ENCODE measurements at regions not wholly inside any gene's neighbourhood (a gene's known extent, or its start where the extent isn't known, plus 50 kb on each side); places are given as distances from the start of the nearest gene placed in this dataset.
A peak's percentile ranks its signal among the peaks of the same experiment; 100 is the strongest.

- ATAC-seq = no peak
- no peak for DNase-seq
- POLR2A ChIA-PET = no interaction called here
Observed at GRCh38 chr10:61314273-61314672, 138.9 kb downstream of the TMEM26 start.

GRCh38 chr10:61313460-61313859 lies 139.7 kb downstream of the TMEM26 start:
- Mint-ChIP-seq H3K27me3 (ENCODE audit: low read depth) (peaks cover 2% of the 10 kb centered on the region), H3K27ac (peak overlapping the region; percentile 80), H3K4me1 (ENCODE audit: low read depth) (peaks cover 17% of the 10 kb centered on the region), H3K9me3 (ENCODE audit: insufficient read depth) (peaks cover 6% of the 10 kb centered on the region), H3K4me3 (no peak overlapping the region), H3K36me3 (ENCODE audit: low read depth) (peaks cover 9% of the 10 kb centered on the region)
- ATAC-seq (no peak), DNase-seq (no peak)
- POLR2A ChIA-PET = no interaction called here
- CTCF ChIA-PET = interaction anchor here (1.2 kb wide), 1 partner anchor 27 kb away, joined by 5 read pairs; no protein-coding TSS in a partner anchor

More at GRCh38 chr10:61314273-61314672, 138.9 kb downstream of the TMEM26 start:
- Mint-ChIP-seq H3K9me3 (ENCODE audit: insufficient read depth) (peaks cover 6% of the 10 kb centered on the region), H3K27ac (no peak overlapping the region), H3K4me1 (ENCODE audit: low read depth) (peaks cover 17% of the 10 kb centered on the region), H3K36me3 (ENCODE audit: low read depth) (peaks cover 9% of the 10 kb centered on the region), H3K4me3 (no peak overlapping the region), H3K27me3 (ENCODE audit: low read depth) (peaks cover under 1% of the 10 kb centered on the region)
- CTCF ChIA-PET = interaction anchor here (1.2 kb wide), 1 partner anchor 27 kb away, joined by 5 read pairs; no protein-coding TSS in a partner anchor

- CTCF ChIA-PET = no interaction called here
- H3K4me1 Mint-ChIP-seq (ENCODE audit: low read depth) = no peaks in the 10 kb centered on the region
Observed at GRCh38 chr10:61304746-61305145, 148.4 kb downstream of the TMEM26 start.

GRCh38 chr10:61302124-61302523 lies 151.1 kb downstream of the TMEM26 start:
- Mint-ChIP-seq H3K4me1 (ENCODE audit: low read depth) (no peaks in the 10 kb centered on the region), H3K9me3 (ENCODE audit: insufficient read depth) (peaks cover 4% of the 10 kb centered on the region), H3K4me3 (no peak overlapping the region), H3K36me3 (ENCODE audit: low read depth) (no peaks in the 10 kb centered on the region), H3K27me3 (ENCODE audit: low read depth) (peaks cover 13% of the 10 kb centered on the region), H3K27ac (no peak overlapping the region)
- no peak for ATAC-seq
- POLR2A ChIA-PET = no interaction called here
- DNase-seq = no peak
- CTCF ChIA-PET = no interaction called here

More at GRCh38 chr10:61304746-61305145, 148.4 kb downstream of the TMEM26 start:
- H3K9me3 Mint-ChIP-seq (ENCODE audit: insufficient read depth) = no peaks in the 10 kb centered on the region
- no peak overlapping the region for H3K4me3 Mint-ChIP-seq
- no peaks in the 10 kb centered on the region for H3K36me3 Mint-ChIP-seq (ENCODE audit: low read depth)
- no peak for ATAC-seq
- no peak overlapping the region for H3K27ac Mint-ChIP-seq
- peaks cover 8% of the 10 kb centered on the region for H3K27me3 Mint-ChIP-seq (ENCODE audit: low read depth)
- DNase-seq = no peak
- POLR2A ChIA-PET = no interaction called here

- Mint-ChIP-seq H3K4me3 (no peak overlapping the region), H3K36me3 (ENCODE audit: low read depth) (no peaks in the 10 kb centered on the region), H3K27ac (no peak overlapping the region), H3K9me3 (ENCODE audit: insufficient read depth) (peaks cover 4% of the 10 kb centered on the region), H3K4me1 (ENCODE audit: low read depth) (no peaks in the 10 kb centered on the region), H3K27me3 (ENCODE audit: low read depth) (peaks cover 13% of the 10 kb centered on the region)
- no peak for ATAC-seq
- DNase-seq = no peak
- CTCF ChIA-PET = no interaction called here
- POLR2A ChIA-PET = no interaction called here
Observed at GRCh38 chr10:61301575-61301974, 151.6 kb downstream of the TMEM26 start.

GRCh38 chr10:61299841-61300240 lies 153.3 kb downstream of the TMEM26 start:
- H3K4me3 Mint-ChIP-seq = no peak overlapping the region
- no peaks in the 10 kb centered on the region for H3K36me3 Mint-ChIP-seq (ENCODE audit: low read depth)
- no peak for DNase-seq
- H3K9me3 Mint-ChIP-seq (ENCODE audit: insufficient read depth) = peaks cover 4% of the 10 kb centered on the region
- ChIA-PET POLR2A (no interaction called here), CTCF (no interaction called here)
- no peaks in the 10 kb centered on the region for H3K4me1 Mint-ChIP-seq (ENCODE audit: low read depth)
- ATAC-seq = no peak
- H3K27me3 Mint-ChIP-seq (ENCODE audit: low read depth) = peaks cover 13% of the 10 kb centered on the region
- H3K27ac Mint-ChIP-seq = no peak overlapping the region

GRCh38 chr10:61299156-61299555 lies 154.0 kb downstream of the TMEM26 start:
- ATAC-seq (no peak), DNase-seq (no peak)
- POLR2A ChIA-PET = no interaction called here
- H3K4me3 Mint-ChIP-seq = no peak overlapping the region
- peaks cover 13% of the 10 kb centered on the region for H3K27me3 Mint-ChIP-seq (ENCODE audit: low read depth)
- H3K36me3 Mint-ChIP-seq (ENCODE audit: low read depth) = no peaks in the 10 kb centered on the region
- CTCF ChIA-PET = no interaction called here
- no peaks in the 10 kb centered on the region for H3K4me1 Mint-ChIP-seq (ENCODE audit: low read depth)
- H3K9me3 Mint-ChIP-seq (ENCODE audit: insufficient read depth) = peaks cover 4% of the 10 kb centered on the region
- no peak overlapping the region for H3K27ac Mint-ChIP-seq

GRCh38 chr10:61298194-61298593 lies 155.0 kb downstream of the TMEM26 start:
- peaks cover 4% of the 10 kb centered on the region for H3K9me3 Mint-ChIP-seq (ENCODE audit: insufficient read depth)
- H3K27me3 Mint-ChIP-seq (ENCODE audit: low read depth) = peaks cover 13% of the 10 kb centered on the region
- H3K27ac Mint-ChIP-seq = no peak overlapping the region
- no peak overlapping the region for H3K4me3 Mint-ChIP-seq
- ChIA-PET POLR2A (no interaction called here), CTCF (no interaction called here)
- no peak for ATAC-seq
- no peaks in the 10 kb centered on the region for H3K36me3 Mint-ChIP-seq (ENCODE audit: low read depth)
- no peak for DNase-seq
- no peaks in the 10 kb centered on the region for H3K4me1 Mint-ChIP-seq (ENCODE audit: low read depth)

- Mint-ChIP-seq H3K4me3 (no peak overlapping the region), H3K36me3 (ENCODE audit: low read depth) (no peaks in the 10 kb centered on the region), H3K4me1 (ENCODE audit: low read depth) (no peaks in the 10 kb centered on the region), H3K27me3 (ENCODE audit: low read depth) (peaks cover 21% of the 10 kb centered on the region), H3K27ac (no peak overlapping the region), H3K9me3 (ENCODE audit: insufficient read depth) (peaks cover 4% of the 10 kb centered on the region)
- no peak for DNase-seq
- ATAC-seq = no peak
- ChIA-PET CTCF (interaction anchor here (1.5 kb wide), 1 partner anchor 12 kb away, joined by 6 read pairs; no protein-coding TSS in a partner anchor), POLR2A (no interaction called here)
Observed at GRCh38 chr10:61296161-61296560, 157.0 kb downstream of the TMEM26 start.

GRCh38 chr10:61294131-61294530 lies 159.1 kb downstream of the TMEM26 start:
- ATAC-seq (no peak), DNase-seq (no peak)
- H3K4me1 Mint-ChIP-seq (ENCODE audit: low read depth) = no peaks in the 10 kb centered on the region
- peaks cover 22% of the 10 kb centered on the region for H3K27me3 Mint-ChIP-seq (ENCODE audit: low read depth)
- H3K9me3 Mint-ChIP-seq (ENCODE audit: insufficient read depth) = peaks cover 15% of the 10 kb centered on the region
- peaks cover 6% of the 10 kb centered on the region for H3K36me3 Mint-ChIP-seq (ENCODE audit: low read depth)
- CTCF ChIA-PET = no interaction called here
- POLR2A ChIA-PET = no interaction called here
- no peak overlapping the region for H3K4me3 Mint-ChIP-seq
- no peak overlapping the region for H3K27ac Mint-ChIP-seq

- H3K4me1 Mint-ChIP-seq (ENCODE audit: low read depth) = peaks cover 32% of the 10 kb centered on the region
- H3K36me3 Mint-ChIP-seq (ENCODE audit: low read depth) = peaks cover 22% of the 10 kb centered on the region
- ATAC-seq = no peak
- peaks cover 24% of the 10 kb centered on the region for H3K9me3 Mint-ChIP-seq (ENCODE audit: insufficient read depth)
- CTCF ChIA-PET = no interaction called here
- H3K27ac Mint-ChIP-seq = no peak overlapping the region
- POLR2A ChIA-PET = no interaction called here
- peaks cover 16% of the 10 kb centered on the region for H3K27me3 Mint-ChIP-seq (ENCODE audit: low read depth)
- DNase-seq = no peak
- H3K4me3 Mint-ChIP-seq = no peak overlapping the region
Observed at GRCh38 chr10:61289813-61290212, 163.4 kb downstream of the TMEM26 start.

- H3K9me3 Mint-ChIP-seq (ENCODE audit: insufficient read depth) = peaks cover 24% of the 10 kb centered on the region
- H3K27me3 Mint-ChIP-seq (ENCODE audit: low read depth) = peaks cover 13% of the 10 kb centered on the region
- peaks cover 49% of the 10 kb centered on the region for H3K4me1 Mint-ChIP-seq (ENCODE audit: low read depth)
- ATAC-seq = peak; percentile 97
- ChIA-PET CTCF (interaction anchor here (2.5 kb wide), 1 partner anchor 27 kb away, joined by 5 read pairs; no protein-coding TSS in a partner anchor), POLR2A (interaction anchor here (0.6 kb wide), 1 partner anchor 1888 kb away, joined by 3 read pairs; no protein-coding TSS in a partner anchor)
- H3K27ac Mint-ChIP-seq = peak overlapping the region; percentile 74
- peaks cover 22% of the 10 kb centered on the region for H3K36me3 Mint-ChIP-seq (ENCODE audit: low read depth)
- peak; percentile 70 for DNase-seq
- H3K4me3 Mint-ChIP-seq = peak overlapping the region; percentile 63
Observed at GRCh38 chr10:61286686-61287085, 166.5 kb downstream of the TMEM26 start.

- ChIA-PET CTCF (interaction anchor here (2.5 kb wide), 1 partner anchor 28 kb away, joined by 5 read pairs; no protein-coding TSS in a partner anchor), POLR2A (no interaction called here)
- ATAC-seq = no peak
- H3K4me1 Mint-ChIP-seq (ENCODE audit: low read depth) = peaks cover 49% of the 10 kb centered on the region
- H3K27ac Mint-ChIP-seq = no peak overlapping the region
- H3K27me3 Mint-ChIP-seq (ENCODE audit: low read depth) = peaks cover 9% of the 10 kb centered on the region
- H3K9me3 Mint-ChIP-seq (ENCODE audit: insufficient read depth) = peaks cover 23% of the 10 kb centered on the region
- peaks cover 20% of the 10 kb centered on the region for H3K36me3 Mint-ChIP-seq (ENCODE audit: low read depth)
- no peak for DNase-seq
- H3K4me3 Mint-ChIP-seq = no peak overlapping the region
Observed at GRCh38 chr10:61285749-61286148, 167.4 kb downstream of the TMEM26 start.
